ENCODE measurements at regions not wholly inside any gene's neighbourhood (a gene's known extent, or its start where the extent isn't known, plus 50 kb on each side); places are given as distances from the start of the nearest gene placed in this dataset.

DNA sequence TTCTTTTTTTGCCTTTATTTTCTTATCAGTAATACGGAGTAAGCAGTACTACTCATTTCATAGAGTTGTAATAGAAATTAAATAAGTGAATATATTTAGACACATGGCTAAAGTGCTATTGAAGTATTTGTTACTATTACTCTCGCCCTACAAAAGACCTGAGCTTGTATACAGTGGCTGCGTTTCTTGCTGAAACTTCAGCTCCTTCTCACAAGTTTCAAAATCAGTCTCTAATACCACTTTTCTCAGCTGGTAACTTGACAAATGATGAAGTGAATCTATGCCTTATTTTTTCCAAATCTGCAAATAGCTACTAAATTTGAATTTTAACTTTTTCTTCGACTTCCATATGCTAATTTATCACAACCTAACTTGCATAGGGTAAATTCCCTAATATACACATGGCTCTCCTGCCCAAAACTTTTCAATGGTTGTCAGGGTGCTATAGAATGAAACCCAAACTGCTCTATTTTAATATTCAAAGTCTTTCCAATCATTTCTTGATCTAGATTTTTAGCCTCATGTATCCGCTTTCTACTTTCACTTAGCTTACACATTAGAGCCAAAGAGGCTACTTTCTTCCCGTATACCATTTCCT, 347.8 kb upstream of the GULP1 start:
- DNase-seq = no peak

DNA sequence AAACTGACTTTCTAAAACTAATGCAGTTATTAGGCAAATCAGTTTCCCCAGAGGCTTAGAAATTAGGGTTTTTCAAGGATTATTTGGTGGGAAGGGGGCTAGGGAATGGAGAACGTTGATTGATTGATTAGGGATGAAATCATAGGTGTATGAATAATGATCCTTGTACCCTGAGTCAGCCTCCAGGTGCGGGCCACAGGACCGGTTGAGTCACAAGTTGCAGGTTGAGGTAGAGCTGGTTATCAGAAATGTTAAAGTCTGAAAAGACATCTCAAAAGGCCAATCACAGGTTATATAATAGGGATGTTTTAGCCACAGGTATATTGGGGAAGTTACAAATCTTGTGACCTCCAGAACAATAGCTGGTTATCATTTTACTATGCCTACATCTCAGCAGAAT, 341.8 kb upstream of the GULP1 start:
- no peak for DNase-seq

DNA sequence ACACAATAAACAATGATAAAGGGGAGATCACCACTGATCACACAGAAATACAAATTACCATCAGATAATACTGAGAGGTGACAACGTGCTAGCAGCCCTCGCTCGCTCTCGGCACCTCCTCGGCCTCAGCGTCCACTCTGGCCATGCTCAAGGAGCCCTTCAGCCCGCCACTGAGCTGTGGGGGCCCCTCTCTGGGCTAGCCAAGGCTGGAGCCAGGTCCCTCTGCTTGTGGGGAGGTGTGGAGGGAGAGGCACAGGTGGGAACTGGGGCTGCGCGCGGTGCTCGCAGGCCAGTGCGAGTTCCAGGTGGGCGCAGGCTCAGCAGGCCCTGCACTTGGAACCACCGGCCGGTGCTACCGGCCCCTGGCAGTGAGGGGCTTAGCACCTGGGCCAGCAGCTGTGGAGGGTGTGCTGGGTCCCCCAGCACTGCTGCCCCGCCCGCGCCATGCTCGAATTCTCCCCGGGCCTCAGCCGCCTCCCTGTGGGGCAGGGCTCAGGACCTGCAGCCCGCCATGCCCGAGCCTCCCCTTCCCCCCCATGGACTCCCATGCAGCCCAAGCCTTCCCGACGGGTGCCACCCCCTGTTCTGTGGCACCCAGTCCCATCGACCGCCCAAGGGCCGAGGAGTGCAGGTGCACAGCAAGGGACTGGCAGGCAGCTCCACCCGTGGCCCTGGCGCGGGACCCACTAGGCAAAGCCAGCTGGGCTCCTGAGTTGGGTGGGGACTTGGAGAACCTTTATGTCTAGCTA, 340.0 kb upstream of the GULP1 start:
- DNase-seq = no peak

DNA sequence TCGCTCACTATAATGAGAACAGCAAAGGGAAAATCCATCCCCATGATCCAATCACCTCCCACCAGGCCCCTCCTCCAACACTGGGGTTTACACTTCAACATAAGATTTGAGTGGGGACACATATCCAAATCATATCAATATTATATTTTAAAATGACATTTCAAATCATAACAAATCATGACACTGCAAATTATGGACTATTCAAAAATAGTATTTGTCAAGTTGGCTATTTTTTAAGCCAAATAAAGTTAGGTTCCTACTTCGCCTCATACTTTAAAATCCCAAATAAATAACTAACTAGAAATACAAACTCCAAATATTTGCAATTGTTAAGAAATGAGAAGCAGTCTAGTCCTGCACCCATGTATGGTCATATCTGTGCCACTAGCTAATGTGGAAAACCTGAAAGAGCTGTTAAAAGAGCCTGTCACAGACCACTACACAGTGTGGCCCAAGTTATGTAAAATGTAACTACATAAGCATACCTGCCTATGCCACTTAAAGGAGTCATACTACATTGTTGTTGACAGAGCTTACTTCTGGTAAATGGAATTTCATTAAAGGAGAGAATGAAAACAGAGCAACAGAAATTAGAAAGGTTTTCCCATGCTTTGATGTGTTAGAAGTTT, 334.7 kb upstream of the GULP1 start:
- no peak for DNase-seq

DNA sequence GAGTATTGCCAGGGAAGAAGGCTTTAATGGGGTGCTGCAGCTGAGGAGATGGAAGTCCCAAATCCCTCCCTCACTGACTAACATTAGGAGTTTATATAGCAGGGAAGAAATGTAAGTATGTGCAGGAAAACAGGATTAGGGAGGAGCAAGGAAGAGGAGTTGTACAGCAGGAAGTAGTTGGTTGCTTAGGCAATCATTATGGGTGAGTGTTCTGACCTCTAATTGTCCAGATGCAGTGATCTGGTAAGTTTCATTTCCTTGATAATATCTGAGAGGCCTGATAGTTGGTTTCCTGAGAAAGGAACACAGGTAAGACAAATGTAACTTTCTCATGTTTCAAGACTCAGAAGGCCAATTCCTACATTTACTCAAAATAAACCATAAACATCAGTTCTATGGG, 331.9 kb upstream of the GULP1 start:
- no peak for DNase-seq

DNA sequence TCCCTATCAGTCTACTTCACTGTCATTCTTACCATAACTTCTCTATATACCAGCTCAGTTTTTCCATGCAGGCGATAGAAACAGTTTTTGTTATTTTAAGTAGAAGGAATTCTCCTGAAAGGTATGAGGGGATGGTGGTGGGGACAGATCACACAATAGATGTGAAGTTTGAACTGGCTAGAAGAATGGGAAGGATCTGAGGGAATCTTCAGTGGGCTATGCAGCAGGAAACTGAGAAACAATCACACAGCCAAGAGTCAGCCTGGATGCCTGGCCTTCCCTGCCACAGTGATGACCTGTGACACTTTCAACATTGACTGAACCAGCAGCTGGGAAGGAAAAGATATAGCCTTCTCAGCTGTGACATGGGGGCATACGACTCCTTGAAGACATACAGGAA, 329.1 kb upstream of the GULP1 start:
- no peak for DNase-seq

DNA sequence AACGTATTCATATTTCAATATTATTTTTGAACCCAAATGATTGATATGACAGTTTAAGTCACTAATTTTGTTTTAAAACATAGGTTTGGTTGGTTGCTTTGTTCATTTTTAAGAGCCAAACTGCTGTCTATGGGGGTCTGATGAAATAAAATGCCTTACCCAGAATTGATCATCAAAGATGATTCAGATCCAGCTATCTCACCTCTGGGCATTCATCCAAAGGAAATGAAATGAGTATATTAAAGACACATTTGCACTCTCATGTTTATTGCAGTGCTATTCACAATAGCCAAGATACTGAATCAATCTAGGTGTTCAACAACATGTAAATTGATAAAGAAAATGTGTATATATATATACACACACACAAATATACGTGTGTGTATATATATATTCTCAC, 326.9 kb upstream of the GULP1 start:
- no peak for DNase-seq

DNA sequence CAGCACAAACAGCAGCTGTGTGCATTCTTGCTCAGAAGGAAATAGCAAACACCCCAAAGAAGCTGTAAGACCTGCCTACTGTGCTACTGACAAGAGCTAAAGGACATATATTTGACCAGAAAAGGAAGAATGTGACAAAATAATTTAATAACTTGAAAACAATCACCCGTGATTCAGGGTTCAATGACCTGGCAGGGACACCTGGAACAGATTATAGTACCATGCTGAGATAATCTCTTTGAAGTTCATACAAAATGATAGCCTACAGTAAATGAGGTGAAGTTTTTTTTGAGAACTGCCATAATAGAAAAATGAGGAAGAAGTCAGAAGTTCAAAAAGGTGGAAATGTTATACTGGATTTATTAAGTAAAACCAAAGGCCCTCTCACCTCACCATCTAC, 324.8 kb upstream of the GULP1 start:
- DNase-seq = no peak

DNA sequence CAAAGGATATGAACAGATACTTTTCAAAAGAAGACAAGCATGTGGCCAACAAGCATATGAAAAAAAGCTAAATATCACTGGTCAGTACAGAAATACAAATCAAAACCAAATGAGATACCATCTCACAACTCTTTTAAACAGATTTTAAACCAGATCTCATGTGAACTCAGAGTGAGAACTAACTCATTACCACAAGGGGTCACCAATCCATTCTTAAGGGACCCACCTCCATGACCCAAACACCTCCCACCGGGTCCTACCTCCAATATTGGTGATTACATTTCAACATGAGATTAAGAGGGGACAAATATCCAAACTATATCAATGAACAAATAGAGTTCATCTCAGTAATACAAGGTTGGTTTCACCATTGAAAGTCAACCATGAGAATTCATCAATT, 319.8 kb upstream of the GULP1 start:
- DNase-seq = no peak

DNA sequence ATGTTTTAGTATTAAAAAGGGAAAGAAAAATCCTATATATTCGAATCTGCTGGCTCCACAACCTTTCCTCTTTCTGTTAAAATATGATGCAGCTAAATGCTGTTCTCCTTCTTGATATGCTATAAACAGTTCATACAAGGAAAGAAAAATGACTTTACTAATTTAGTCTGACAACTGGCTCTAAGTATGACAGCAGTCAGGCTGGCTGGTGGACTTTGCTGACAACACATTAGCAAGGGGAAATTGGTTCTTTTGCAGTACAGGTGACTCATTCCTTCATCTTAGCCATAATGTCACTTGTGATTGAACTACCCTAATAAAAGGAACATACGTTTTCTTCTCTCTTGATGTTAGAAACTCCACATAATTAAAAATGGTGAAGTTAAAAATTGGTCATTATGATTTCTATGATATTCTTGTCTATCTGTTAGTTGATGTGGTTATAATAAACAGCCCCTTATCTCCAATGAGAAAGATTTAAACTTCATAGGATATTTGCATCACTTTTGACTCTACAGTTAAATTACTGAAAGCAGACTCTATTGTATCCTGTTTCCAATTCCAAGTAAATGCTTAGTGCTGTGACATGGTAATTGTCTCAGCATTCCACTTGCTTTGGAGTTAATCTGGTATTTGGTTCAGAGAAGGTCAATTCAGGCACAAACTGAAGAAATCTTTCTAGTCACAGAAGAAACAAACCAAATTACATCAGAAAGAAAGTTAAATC, 315.3 kb upstream of the GULP1 start:
- DNase-seq = no peak

DNA sequence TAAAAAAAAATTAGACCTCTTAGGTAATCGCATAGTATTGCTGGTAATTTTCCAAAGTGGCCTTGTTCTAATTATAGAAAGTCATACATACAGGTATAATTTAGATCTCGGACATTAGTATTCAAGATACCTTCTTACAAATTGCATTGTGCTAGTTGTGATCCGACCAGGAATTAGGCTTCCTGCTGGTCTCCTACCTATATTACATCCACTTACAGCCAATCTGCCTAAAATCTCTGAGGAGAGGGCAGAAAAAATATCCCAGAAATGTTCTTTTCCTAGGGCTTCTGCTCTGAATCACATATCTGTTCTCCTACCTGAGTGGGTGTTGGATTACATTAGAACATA, 314.7 kb upstream of the GULP1 start:
- no peak for DNase-seq

DNA sequence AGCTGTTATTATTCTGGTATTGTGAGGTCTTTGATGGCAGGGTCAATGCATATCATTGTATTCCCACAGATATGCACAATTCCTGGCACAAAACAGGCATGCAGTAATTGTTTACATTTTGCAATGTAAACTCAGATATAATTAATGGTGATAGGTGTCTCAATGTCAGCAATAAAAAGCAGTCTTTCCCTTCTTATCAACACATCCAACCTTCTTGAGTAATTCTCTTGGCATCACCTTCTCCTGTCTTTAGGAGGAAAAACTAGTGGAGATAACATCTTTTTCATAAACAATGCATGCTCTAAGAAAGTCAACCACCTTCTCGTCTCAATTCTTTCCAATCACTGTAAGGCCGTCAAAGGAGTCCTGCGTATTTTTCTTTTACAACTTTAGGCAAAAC, 313.3 kb upstream of the GULP1 start:
- DNase-seq = no peak

DNA sequence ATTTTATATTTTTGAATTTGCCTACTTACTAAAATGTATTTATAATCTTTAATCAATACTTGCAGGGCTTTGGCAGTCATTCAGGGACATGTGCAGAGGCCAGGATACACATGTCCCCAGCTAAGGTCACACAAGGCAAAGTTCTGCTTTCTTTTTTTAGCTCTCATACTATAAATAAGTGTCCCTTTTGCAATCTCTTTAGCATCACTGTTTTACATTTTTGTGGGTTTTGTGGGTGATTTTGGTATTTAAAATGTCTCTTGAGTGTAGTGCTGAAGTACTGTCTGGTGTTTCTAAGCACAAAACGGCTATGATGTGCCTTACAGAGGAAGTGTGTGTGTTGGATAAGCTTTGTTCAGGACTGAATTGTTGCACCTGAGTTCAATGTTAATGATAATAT, 309.0 kb upstream of the GULP1 start:
- no peak for DNase-seq

DNA sequence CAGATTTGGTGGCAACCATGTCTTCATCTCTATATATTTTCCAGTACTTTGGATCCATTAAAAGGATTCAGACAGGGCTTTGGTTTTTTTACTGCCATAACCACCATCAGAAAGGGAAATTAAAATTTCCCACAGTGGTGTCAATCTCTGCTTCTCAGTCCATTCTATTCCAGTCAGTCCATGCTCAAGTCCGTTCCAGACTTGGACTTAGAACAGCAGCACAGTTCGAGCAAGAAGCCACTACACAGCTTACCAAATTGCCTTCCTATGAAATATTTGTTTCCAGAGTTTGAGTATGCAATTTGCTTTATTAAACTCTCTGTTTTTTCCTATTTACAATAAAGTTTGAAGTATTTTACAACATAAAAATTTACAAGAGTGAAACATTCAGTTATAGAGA, 306.5 kb upstream of the GULP1 start:
- DNase-seq = no peak

DNA sequence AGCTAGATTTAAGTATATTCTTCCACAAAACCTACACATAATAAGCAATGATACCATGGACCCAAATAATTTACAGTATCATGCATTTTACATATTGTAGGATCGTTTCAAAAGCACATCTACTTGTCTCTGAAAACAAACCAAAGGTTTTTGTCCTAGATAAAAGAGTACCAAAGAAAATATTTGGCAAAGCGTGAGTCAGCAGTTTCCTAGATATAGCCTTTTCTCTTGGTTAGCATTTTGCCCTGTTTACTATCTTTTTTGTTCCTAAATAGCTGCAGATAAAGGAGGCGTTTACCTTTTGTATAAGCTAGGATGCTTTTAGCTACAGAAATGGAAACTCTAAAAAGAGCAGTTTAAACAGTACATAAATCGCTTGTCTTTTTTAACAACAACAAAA, 305.8 kb upstream of the GULP1 start:
- no peak for DNase-seq

DNA sequence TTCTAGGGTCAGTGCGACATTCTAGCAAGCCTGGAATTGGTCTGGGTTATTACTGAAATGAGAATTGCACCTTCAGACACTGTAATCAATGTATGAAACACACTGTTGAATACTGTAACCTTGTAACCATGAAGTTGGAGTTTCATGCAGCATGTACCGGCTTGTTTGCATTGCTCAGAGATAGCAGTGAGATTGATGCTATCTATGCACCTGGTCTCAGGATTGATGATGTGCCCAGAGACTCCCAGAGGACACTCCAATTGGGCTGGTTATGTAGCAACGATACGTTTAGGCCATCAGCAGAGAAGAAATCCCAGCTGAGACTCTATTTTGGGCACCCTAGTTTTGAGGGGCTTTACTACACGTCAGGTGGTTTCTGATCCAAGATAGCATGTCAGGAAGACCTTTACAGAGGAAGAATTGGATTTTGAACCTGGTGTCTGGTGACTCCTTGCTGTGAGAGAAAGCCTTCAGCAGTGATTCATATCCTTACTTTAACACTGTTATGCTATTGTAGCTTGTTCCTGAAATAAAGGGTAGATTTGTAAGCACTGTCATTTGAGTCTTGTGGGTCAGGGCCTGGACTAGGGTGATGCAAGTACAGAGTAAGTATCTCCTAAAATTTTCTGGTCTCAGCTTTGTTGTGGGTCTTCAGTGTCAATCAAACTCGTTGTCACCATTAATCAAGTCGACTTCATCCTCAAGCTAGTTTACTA, 305.1 kb upstream of the GULP1 start:
- no peak for DNase-seq

DNA sequence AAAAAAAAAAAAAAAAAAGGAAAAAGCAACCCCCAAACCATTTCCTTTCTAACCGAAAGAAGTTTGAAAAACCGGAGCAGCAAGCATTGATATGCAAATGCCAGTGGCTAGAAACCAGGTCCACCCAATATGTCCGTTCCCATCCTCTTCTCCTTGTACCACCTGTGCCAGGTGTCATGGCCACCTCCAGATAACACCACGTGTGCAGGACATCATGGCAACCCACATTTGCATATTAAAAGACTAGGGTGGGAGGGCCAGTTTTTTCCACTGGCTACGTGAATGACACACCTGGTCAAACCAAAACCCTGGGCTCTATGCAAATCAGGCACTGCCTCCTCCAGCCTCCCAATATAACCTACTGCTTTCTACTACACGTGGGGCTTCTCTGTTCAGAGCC, 303.3 kb upstream of the GULP1 start:
- no peak for DNase-seq

DNA sequence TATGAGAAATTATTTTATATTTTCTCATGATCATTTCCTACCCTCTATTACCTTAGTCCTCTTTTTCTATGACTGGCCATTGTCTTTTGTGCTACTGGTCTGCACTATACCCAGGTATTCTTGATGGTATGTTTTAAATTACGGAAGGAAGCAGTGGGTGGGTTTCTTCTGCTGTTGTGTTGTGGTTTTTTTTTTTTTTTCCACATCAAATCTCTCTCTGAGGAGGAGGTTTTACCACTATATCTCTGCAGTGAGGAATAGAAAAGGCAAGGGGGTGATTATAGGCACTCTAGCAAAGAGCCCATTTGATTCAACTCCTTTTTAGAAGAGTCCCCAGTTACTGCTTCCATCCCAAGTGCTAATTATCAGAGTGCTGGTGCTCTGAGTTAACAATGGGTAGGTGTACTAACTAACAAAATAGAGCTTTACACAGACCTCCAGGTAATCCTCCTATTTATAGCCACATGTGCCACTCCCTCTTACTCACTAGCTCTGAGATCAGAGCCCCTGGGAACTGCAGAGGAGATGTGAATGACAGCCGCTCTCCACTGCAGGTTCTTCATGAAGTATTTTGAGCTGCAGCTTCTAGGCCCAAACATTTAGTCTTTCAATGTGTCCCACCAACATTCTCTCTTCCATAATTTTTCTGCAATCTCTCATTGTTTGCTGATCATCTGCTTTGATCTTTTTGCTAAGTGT, 301.6 kb upstream of the GULP1 start:
- no peak for DNase-seq

DNA sequence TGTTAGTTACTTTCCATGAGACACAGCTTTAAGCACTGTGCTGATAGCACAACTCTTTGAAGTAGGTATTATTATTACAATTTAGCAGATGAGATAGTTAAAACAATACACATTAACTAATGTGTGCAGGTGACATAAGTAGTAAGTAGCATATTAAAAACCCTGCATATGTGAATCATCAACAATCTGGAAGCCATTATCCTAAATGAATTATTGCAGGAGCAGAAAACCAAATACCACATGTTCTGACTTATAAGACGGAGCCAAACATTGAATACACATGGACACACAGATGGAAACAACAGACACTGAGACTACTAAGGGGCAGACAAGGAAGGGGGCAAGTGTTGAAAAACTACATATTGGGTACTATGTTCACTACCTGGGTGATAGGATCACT, 300.3 kb upstream of the GULP1 start:
- no peak for DNase-seq

DNA sequence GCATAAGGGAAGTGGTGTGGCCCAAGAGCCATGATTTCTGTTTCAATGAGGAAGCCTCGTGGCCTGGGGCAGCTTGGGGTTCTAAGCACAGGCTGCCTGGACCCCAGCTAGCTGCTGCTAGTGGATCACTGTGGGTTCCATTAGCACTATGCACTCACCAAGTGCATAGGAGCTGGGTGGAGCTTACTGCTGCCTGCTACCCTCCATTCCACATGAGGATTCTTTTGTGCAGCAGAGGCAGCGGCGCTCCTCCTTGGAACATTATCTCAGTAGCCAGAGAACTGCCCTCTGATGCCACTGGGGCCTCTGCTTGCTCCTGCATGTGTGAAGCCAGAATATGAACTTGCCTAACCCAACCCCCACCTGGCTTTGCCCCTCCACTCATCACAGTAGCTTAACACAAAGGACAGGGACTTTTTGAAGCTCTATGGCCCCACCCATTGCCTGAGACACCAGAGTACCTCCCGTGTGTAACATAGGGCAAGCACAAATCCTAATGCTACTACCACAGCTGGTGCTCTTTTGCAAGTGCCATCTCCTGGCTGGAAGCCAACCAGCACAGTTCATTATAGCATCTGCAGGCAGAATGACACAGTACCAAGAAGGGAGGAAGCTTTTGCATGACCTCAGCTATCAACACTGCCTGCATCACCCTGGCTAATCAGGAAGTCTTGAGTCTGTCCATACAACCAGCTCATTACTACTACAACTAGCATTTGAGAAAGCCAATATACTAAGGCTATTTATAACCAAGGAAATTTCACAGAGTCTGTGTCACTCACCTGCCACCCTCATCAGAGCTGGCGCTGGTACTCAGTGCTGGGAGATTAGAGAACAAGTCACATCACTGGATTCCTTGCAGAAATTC, 297.0 kb upstream of the GULP1 start:
- DNase-seq = no peak

DNA sequence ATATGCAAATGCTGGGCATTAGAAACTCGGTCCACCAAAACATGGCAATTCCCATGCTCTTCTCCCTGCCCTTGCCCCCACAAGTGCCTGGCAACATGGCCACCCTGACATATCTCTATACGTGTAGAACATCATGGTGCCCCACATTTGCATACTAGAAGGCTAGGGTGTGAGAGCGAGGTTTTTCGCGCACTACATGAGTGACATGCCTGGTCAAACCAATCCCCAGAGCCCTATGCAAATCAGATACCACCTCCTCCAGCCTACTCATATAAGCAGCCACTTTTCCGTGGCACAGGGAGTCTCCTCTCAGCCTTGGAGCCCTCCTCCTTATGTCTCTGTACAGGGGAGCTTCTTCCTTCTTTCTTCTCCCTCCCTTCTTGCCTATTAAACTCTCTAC, 296.1 kb upstream of the GULP1 start:
- no peak for DNase-seq

DNA sequence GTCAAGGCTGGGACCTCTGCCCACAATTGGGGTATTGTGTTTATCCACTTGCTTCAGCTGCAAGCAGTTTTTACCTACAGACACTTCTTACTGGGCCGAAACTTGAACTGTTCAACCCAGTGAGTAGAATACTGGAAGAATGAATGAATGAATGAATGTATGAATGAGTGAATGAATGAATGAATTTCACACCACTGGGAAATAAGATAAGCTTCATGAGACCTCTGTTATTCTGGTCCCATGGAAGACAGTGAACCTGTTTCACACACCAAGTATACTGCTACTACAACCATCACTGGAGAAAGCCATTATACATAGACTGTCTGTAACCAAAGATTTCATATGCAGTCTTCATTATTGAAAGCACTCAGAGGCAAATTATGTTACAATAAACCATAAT, 295.0 kb upstream of the GULP1 start:
- DNase-seq = no peak
